ENCODE measurements at regions not wholly inside any gene's neighbourhood (a gene's known extent, or its start where the extent isn't known, plus 50 kb on each side); places are given as distances from the start of the nearest gene placed in this dataset.

- no peak for TF ChIP-seq MED8 (CRISPR knock-in tag; IDR thresholded peaks at IDR 0.05; ENCODE audit: insufficient replicate concordance)
- TF ChIP-seq SP2 (CRISPR knock-in tag; IDR thresholded peaks at IDR 0.05), result no peak
- TF ChIP-seq TP53 (CRISPR knock-in tag; conservative IDR thresholded peaks at IDR 0.05), result no peak
- no peak for TF ChIP-seq TCF7L2 (IDR thresholded peaks at IDR 0.05; ENCODE audit: low read depth, low read length)
- TF ChIP-seq ZNF414 (CRISPR knock-in tag; IDR thresholded peaks at IDR 0.05), result no peak
- TF ChIP-seq SIX1 (CRISPR knock-in tag; IDR thresholded peaks at IDR 0.05; ENCODE audit: borderline replicate concordance), result no peak
- no peak for TF ChIP-seq ZNF251 (CRISPR knock-in tag; IDR thresholded peaks at IDR 0.05)
- TF ChIP-seq ZSCAN12 (CRISPR knock-in tag; IDR thresholded peaks at IDR 0.05), result no peak
- TF ChIP-seq, protein P1, sequence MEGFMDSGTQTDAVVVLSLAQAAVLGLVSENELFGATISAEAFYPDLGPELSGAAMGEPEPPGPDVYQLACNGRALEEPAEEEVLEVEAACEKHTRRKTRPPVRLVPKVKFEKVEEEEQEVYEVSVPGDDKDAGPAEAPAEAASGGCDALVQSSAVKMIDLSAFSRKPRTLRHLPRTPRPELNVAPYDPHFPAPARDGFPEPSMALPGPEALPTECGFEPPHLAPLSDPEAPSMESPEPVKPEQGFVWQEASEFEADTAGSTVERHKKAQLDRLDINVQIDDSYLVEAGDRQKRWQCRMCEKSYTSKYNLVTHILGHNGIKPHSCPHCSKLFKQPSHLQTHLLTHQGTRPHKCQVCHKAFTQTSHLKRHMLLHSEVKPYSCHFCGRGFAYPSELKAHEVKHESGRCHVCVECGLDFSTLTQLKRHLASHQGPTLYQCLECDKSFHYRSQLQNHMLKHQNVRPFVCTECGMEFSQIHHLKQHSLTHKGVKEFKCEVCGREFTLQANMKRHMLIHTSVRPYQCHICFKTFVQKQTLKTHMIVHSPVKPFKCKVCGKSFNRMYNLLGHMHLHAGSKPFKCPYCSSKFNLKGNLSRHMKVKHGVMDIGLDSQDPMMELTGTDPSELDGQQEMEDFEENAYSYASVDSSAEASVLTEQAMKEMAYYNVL (CRISPR knock-in tag; IDR thresholded peaks at IDR 0.05; ENCODE audit: borderline replicate concordance), result no peak; the same call in 1 of the 2 replicates
- TF ChIP-seq ZNF441 (CRISPR knock-in tag; IDR thresholded peaks at IDR 0.05; ENCODE audit: borderline replicate concordance), result no peak
- no peak for TF ChIP-seq ATF4 (CRISPR knock-in tag; IDR thresholded peaks at IDR 0.05)
- TF ChIP-seq ZBTB8A (CRISPR knock-in tag; IDR thresholded peaks at IDR 0.05; ENCODE audit: borderline replicate concordance, low read depth), result no peak
- no peak for TF ChIP-seq ZNF232 (CRISPR knock-in tag; IDR thresholded peaks at IDR 0.05; ENCODE audit: borderline replicate concordance)
- TF ChIP-seq ADNP (CRISPR knock-in tag; IDR thresholded peaks at IDR 0.05), result no peak
- TF ChIP-seq ZNF552 (CRISPR knock-in tag; IDR thresholded peaks at IDR 0.05; ENCODE audit: borderline replicate concordance), result no peak
- no peak for TF ChIP-seq JUND (CRISPR knock-in tag; IDR thresholded peaks at IDR 0.05)
- TF ChIP-seq, protein P2, sequence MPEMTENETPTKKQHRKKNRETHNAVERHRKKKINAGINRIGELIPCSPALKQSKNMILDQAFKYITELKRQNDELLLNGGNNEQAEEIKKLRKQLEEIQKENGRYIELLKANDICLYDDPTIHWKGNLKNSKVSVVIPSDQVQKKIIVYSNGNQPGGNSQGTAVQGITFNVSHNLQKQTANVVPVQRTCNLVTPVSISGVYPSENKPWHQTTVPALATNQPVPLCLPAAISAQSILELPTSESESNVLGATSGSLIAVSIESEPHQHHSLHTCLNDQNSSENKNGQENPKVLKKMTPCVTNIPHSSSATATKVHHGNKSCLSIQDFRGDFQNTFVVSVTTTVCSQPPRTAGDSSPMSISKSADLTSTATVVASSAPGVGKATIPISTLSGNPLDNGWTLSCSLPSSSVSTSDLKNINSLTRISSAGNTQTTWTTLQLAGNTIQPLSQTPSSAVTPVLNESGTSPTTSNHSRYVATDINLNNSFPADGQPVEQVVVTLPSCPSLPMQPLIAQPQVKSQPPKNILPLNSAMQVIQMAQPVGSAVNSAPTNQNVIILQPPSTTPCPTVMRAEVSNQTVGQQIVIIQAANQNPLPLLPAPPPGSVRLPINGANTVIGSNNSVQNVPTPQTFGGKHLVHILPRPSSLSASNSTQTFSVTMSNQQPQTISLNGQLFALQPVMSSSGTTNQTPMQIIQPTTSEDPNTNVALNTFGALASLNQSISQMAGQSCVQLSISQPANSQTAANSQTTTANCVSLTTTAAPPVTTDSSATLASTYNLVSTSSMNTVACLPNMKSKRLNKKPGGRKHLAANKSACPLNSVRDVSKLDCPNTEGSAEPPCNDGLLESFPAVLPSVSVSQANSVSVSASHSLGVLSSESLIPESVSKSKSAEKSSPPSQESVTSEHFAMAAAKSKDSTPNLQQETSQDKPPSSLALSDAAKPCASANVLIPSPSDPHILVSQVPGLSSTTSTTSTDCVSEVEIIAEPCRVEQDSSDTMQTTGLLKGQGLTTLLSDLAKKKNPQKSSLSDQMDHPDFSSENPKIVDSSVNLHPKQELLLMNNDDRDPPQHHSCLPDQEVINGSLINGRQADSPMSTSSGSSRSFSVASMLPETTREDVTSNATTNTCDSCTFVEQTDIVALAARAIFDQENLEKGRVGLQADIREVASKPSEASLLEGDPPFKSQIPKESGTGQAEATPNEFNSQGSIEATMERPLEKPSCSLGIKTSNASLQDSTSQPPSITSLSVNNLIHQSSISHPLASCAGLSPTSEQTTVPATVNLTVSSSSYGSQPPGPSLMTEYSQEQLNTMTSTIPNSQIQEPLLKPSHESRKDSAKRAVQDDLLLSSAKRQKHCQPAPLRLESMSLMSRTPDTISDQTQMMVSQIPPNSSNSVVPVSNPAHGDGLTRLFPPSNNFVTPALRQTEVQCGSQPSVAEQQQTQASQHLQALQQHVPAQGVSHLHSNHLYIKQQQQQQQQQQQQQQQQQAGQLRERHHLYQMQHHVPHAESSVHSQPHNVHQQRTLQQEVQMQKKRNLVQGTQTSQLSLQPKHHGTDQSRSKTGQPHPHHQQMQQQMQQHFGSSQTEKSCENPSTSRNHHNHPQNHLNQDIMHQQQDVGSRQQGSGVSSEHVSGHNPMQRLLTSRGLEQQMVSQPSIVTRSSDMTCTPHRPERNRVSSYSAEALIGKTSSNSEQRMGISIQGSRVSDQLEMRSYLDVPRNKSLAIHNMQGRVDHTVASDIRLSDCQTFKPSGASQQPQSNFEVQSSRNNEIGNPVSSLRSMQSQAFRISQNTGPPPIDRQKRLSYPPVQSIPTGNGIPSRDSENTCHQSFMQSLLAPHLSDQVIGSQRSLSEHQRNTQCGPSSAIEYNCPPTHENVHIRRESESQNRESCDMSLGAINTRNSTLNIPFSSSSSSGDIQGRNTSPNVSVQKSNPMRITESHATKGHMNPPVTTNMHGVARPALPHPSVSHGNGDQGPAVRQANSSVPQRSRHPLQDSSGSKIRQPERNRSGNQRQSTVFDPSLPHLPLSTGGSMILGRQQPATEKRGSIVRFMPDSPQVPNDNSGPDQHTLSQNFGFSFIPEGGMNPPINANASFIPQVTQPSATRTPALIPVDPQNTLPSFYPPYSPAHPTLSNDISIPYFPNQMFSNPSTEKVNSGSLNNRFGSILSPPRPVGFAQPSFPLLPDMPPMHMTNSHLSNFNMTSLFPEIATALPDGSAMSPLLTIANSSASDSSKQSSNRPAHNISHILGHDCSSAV (CRISPR knock-in tag; IDR thresholded peaks at IDR 0.05; ENCODE audit: borderline replicate concordance), result no peak
- TF ChIP-seq STAG1 (CRISPR knock-in tag; IDR thresholded peaks at IDR 0.05), result no peak
- no peak for TF ChIP-seq ZSCAN31 (CRISPR knock-in tag; IDR thresholded peaks at IDR 0.05; ENCODE audit: low read depth)
- no peak for TF ChIP-seq RAD51 (IDR thresholded peaks at IDR 0.05; ENCODE audit: borderline replicate concordance)
Measured at GRCh38 chr9:108743901-108744371, 111.8 kb downstream of the ACTL7B start (continued).

Data from HepG2 (cell line).